ENCODE measurements at regions not wholly inside any gene's neighbourhood (a gene's known extent, or its start where the extent isn't known, plus 50 kb on each side); places are given as distances from the start of the nearest gene placed in this dataset.

DNA sequence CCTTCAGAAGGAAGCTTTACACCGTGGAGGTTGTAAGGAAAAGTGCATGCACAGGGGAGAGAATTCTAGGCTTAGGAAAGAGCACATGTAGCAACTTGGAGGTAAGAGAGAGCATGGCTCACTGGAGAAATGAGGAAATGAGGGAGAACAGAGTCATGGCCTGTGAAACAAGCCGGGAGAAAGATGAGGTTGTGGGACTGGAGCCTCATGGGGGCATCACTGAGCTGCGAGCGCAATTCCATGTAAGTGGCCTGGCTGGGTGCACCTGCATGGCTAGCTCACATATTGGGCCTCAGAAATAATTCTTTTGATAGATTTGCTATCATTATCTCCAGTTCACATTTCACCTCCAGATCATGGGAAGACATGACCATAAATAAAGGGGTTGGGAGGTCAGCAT is 785.5 kb upstream of the RAB6C start:
- POLR2A ChIA-PET = no interaction called here
- ATAC-seq = peak; percentile 32; the same call in 1 of the 2 replicates
- Mint-ChIP-seq H3K9me3 (peaks cover 3% of the 10 kb centered on the region; the same call in 1 of the 2 replicates), H3K36me3 (no peaks in the 10 kb centered on the region), H3K27ac (no peak overlapping the region), H3K27me3 (ENCODE audit: low read depth) (peaks cover 14% of the 10 kb centered on the region), H3K4me3 (no peak overlapping the region), H3K4me1 (peaks cover 50% of the 10 kb centered on the region)
- CTCF ChIA-PET = interaction anchor here (1.1 to 2.0 kb wide), 6 partner anchors 20 to 555 kb away, joined by 5 to 10 read pairs (median 7); no protein-coding TSS in a partner anchor
- DNase-seq (ENCODE audit: low spot score) = peak; percentile 31
- no peak for TF ChIP-seq GTF2I (CRISPR knock-in tag; conservative IDR thresholded peaks at IDR 0.05)
- TF ChIP-seq, protein P1, sequence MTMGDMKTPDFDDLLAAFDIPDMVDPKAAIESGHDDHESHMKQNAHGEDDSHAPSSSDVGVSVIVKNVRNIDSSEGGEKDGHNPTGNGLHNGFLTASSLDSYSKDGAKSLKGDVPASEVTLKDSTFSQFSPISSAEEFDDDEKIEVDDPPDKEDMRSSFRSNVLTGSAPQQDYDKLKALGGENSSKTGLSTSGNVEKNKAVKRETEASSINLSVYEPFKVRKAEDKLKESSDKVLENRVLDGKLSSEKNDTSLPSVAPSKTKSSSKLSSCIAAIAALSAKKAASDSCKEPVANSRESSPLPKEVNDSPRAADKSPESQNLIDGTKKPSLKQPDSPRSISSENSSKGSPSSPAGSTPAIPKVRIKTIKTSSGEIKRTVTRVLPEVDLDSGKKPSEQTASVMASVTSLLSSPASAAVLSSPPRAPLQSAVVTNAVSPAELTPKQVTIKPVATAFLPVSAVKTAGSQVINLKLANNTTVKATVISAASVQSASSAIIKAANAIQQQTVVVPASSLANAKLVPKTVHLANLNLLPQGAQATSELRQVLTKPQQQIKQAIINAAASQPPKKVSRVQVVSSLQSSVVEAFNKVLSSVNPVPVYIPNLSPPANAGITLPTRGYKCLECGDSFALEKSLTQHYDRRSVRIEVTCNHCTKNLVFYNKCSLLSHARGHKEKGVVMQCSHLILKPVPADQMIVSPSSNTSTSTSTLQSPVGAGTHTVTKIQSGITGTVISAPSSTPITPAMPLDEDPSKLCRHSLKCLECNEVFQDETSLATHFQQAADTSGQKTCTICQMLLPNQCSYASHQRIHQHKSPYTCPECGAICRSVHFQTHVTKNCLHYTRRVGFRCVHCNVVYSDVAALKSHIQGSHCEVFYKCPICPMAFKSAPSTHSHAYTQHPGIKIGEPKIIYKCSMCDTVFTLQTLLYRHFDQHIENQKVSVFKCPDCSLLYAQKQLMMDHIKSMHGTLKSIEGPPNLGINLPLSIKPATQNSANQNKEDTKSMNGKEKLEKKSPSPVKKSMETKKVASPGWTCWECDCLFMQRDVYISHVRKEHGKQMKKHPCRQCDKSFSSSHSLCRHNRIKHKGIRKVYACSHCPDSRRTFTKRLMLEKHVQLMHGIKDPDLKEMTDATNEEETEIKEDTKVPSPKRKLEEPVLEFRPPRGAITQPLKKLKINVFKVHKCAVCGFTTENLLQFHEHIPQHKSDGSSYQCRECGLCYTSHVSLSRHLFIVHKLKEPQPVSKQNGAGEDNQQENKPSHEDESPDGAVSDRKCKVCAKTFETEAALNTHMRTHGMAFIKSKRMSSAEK (CRISPR knock-in tag; IDR thresholded peaks at IDR 0.05; ENCODE audit: borderline replicate concordance) = no peak
- no peak for TF ChIP-seq ZNF396 (CRISPR knock-in tag; IDR thresholded peaks at IDR 0.05; ENCODE audit: borderline replicate concordance)
- no peak for TF ChIP-seq CBFB (CRISPR knock-in tag; IDR thresholded peaks at IDR 0.05; ENCODE audit: low read depth)
- no peak for TF ChIP-seq CREB1 (CRISPR knock-in tag; IDR thresholded peaks at IDR 0.05)
- no peak for TF ChIP-seq ZNF138 (CRISPR knock-in tag; conservative IDR thresholded peaks at IDR 0.05)
- TF ChIP-seq, protein P2, sequence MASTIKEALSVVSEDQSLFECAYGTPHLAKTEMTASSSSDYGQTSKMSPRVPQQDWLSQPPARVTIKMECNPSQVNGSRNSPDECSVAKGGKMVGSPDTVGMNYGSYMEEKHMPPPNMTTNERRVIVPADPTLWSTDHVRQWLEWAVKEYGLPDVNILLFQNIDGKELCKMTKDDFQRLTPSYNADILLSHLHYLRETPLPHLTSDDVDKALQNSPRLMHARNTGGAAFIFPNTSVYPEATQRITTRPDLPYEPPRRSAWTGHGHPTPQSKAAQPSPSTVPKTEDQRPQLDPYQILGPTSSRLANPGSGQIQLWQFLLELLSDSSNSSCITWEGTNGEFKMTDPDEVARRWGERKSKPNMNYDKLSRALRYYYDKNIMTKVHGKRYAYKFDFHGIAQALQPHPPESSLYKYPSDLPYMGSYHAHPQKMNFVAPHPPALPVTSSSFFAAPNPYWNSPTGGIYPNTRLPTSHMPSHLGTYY (CRISPR knock-in tag; IDR thresholded peaks at IDR 0.05) = no peak

DNA sequence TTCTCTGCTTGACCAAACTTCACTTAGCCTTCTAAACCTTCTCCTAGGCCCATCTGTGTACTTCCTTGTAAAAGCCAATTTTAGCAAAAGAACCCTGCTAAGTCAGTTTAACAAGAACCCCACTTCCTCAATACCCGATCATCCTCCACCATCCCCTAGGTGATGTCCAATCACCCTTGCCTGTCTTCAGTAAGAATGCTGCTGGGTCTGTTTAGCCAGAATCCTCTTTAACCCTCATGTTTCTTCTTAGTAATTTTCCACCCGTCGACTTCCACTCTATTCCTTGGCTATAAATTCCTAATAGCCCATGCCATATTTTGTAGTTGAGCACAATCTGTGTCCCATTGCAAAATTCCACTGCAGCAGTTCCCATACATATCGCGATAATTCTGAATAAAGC is 780.0 kb upstream of the RAB6C start:
- Mint-ChIP-seq H3K27ac (no peak overlapping the region), H3K36me3 (no peaks in the 10 kb centered on the region), H3K4me1 (peaks cover 3% of the 10 kb centered on the region), H3K27me3 (ENCODE audit: low read depth) (no peaks in the 10 kb centered on the region), H3K4me3 (no peak overlapping the region), H3K9me3 (no peaks in the 10 kb centered on the region)
- TF ChIP-seq, protein P3, sequence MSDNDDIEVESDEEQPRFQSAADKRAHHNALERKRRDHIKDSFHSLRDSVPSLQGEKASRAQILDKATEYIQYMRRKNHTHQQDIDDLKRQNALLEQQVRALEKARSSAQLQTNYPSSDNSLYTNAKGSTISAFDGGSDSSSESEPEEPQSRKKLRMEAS (CRISPR knock-in tag; IDR thresholded peaks at IDR 0.05) = no peak
- TF ChIP-seq JAZF1 (CRISPR knock-in tag; IDR thresholded peaks at IDR 0.05) (no peak), ZNF121 (CRISPR knock-in tag; IDR thresholded peaks at IDR 0.05) (no peak), ATF1 (CRISPR knock-in tag; IDR thresholded peaks at IDR 0.05) (no peak), MXD4 (CRISPR knock-in tag; IDR thresholded peaks at IDR 0.05; ENCODE audit: borderline replicate concordance) (no peak), NFYB (CRISPR knock-in tag; conservative IDR thresholded peaks at IDR 0.05; ENCODE audit: low read depth) (no peak), CREB1 (CRISPR knock-in tag; IDR thresholded peaks at IDR 0.05) (no peak), FOXK1 (CRISPR knock-in tag; IDR thresholded peaks at IDR 0.05) (no peak), CBFB (CRISPR knock-in tag; IDR thresholded peaks at IDR 0.05; ENCODE audit: low read depth) (no peak), ZNF396 (CRISPR knock-in tag; IDR thresholded peaks at IDR 0.05; ENCODE audit: borderline replicate concordance) (no peak), RELA (CRISPR knock-in tag; IDR thresholded peaks at IDR 0.05; ENCODE audit: borderline replicate concordance) (no peak)
- TF ChIP-seq, protein P4, sequence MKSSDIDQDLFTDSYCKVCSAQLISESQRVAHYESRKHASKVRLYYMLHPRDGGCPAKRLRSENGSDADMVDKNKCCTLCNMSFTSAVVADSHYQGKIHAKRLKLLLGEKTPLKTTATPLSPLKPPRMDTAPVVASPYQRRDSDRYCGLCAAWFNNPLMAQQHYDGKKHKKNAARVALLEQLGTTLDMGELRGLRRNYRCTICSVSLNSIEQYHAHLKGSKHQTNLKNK (CRISPR knock-in tag; IDR thresholded peaks at IDR 0.05) = no peak
- TF ChIP-seq, protein P5, sequence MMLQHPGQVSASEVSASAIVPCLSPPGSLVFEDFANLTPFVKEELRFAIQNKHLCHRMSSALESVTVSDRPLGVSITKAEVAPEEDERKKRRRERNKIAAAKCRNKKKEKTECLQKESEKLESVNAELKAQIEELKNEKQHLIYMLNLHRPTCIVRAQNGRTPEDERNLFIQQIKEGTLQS (CRISPR knock-in tag; conservative IDR thresholded peaks at IDR 0.05) = no peak
- ATAC-seq (no peak), DNase-seq (ENCODE audit: low spot score) (no peak)
- POLR2A ChIA-PET = no interaction called here
- CTCF ChIA-PET = no interaction called here

DNA sequence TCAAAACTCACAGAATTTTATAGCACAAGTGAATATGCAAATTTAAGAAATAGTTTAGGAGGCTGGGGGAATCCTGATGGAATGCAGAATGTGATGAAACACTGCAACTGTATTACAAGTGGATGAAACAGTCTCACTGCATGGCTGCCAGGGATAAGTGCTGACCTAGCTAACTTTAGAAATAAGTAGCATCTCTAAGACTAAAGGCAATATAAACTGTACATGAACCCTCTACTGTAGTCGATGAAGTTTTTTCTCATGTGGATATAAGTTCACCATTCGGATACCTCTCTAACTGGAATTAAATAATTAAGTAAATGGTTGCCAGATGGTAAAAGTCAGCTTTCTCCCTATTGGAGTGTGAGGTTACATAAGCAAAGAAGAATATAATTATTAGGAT is 777.8 kb upstream of the RAB6C start:
- H3K4me1 Mint-ChIP-seq = peaks cover 3% of the 10 kb centered on the region
- POLR2A ChIA-PET = no interaction called here
- DNase-seq (ENCODE audit: low spot score) = no peak
- no peak for TF ChIP-seq SMAD4 (CRISPR knock-in tag; IDR thresholded peaks at IDR 0.05)
- no peak for TF ChIP-seq NR1H2 (CRISPR knock-in tag; IDR thresholded peaks at IDR 0.05)
- TF ChIP-seq FOXP1 (CRISPR knock-in tag; IDR thresholded peaks at IDR 0.05; ENCODE audit: borderline replicate concordance) = no peak
- TF ChIP-seq, protein P6, sequence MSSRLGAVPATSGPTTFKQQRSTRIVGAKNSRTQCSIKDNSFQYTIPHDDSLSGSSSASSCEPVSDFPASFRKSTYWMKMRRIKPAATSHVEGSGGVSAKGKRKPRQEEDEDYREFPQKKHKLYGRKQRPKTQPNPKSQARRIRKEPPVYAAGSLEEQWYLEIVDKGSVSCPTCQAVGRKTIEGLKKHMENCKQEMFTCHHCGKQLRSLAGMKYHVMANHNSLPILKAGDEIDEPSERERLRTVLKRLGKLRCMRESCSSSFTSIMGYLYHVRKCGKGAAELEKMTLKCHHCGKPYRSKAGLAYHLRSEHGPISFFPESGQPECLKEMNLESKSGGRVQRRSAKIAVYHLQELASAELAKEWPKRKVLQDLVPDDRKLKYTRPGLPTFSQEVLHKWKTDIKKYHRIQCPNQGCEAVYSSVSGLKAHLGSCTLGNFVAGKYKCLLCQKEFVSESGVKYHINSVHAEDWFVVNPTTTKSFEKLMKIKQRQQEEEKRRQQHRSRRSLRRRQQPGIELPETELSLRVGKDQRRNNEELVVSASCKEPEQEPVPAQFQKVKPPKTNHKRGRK (CRISPR knock-in tag; IDR thresholded peaks at IDR 0.05; ENCODE audit: borderline replicate concordance) = no peak
- TF ChIP-seq TEAD1 (CRISPR knock-in tag; IDR thresholded peaks at IDR 0.05) = no peak
- no peak for TF ChIP-seq ZNF396 (CRISPR knock-in tag; IDR thresholded peaks at IDR 0.05; ENCODE audit: borderline replicate concordance)

More for the DNA sequence above, 777.8 kb upstream of the RAB6C start:
- no peak overlapping the region for H3K4me3 Mint-ChIP-seq
- H3K27ac Mint-ChIP-seq = no peak overlapping the region
- no peaks in the 10 kb centered on the region for H3K36me3 Mint-ChIP-seq
- no peaks in the 10 kb centered on the region for H3K9me3 Mint-ChIP-seq
- no peaks in the 10 kb centered on the region for H3K27me3 Mint-ChIP-seq (ENCODE audit: low read depth)
- CTCF ChIA-PET = no interaction called here
- ATAC-seq = no peak
